NCI-H82 (cell line): ENCODE measurements at regions not wholly inside any gene's neighbourhood (a gene's known extent, or its start where the extent isn't known, plus 50 kb on each side); places are given as distances from the start of the nearest gene placed in this dataset.
A peak's percentile ranks its signal among the peaks of the same experiment; 100 is the strongest.

Experiments
- DNase-seq: peaks from one replicate; lab custom pipeline; 2025; lab: John Stamatoyannopoulos, UW

- DNase-seq, result peak; percentile 47
Observed at GRCh38 chr1:163656095-163656759, 334.5 kb downstream of the NUF2 start.

- no peak for DNase-seq
Observed at GRCh38 chr1:163657719-163658118, 336.0 kb downstream of the NUF2 start.

GRCh38 chr1:163661391-163661790 is 339.6 kb downstream of the NUF2 start:
- no peak for DNase-seq

GRCh38 chr1:163664671-163665335 is 343.0 kb downstream of the NUF2 start:
- no peak for DNase-seq

DNA sequence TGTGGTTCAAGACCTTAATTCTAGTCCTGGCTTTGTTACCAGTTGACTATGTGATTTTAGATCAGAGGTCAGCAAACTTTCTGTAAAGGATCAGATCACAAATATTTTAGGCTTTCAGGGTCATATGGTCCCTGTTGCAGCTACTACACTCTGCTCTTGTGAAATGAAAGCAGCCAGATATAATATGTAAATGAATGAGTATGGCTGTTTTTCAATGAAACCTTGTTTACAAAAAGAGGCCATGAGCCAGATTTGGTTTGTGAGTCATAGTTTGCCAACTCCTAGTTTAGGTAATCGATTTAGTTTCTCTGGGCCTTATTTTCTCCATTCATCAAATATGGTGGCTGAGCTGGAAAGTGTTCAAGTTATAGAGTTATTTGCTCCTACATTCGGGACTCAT is 346.7 kb downstream of the NUF2 start:
- no peak for DNase-seq

DNA sequence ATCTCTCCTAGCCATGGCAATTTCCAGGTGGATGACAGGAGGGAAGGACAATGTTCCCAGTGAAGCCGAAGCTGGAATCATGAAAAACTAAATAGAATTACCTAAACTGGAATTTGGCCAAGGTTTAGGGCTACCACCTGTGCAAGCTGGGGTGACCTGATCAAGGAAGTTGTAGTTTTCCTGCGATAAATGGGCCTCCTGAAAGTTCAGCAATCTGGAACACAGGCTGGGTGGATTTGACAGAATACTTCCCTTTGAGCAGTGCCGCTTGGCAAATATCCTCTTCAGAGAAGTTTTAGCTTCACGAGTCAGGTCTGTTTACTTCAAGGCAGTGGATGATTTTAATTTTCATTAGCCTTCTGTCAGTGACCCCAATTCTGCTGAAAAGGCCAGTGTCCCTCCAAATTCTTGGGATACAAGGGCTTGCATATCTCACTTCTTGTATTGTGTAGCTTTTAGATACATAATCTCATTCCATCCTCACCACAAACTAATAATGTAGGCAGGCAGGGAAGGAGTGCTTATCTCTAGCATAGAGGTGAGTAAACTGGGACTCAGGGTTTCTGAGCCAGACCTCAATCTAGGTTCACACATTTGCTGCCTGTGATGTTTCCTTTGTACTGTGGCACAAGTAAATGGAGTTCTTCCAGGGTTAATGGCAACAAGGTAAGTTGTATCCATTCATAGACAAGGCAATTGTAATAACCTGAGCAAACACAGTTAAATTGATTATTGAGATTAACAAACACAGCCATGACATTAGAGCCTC is 349.4 kb downstream of the NUF2 start:
- peak; percentile 12 for DNase-seq

DNA sequence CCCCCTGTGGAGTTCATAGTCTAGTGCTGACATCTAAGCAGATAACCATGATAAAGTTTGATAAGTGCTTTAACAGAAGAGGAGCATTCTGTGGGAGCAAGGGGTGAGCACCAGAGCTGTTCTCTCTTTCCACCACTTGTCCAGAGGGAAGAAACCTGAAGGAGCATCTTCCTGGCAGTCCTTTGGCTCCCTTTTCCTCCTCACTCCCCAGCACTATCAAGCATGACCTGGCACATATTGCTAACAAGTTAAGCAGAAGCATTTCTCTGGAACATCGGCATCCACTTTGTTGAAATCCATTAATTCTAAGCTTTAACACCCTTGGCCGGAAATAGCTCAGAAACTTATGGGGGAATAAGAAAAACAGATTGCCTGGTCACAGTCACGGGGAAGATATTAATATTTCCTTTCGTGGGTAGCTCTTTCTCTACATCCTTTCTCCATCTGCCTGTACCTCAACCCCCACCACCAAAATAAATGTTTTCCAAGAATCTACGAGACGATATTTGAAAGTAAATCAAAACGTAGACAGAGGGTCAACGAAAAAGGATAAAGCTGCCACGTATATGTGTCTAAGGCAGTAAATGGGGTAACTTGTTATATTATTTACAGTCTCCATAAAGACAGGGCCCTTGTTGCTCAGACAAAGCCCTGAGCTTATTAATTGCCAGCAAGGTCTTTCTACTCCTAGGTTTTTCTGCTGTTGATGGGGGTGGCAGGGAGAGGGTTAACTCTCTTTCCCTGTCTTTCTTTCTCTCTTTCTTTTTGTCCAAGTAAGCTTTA is 351.4 kb downstream of the NUF2 start:
- DNase-seq, result peak; percentile 45

- DNase-seq, result peak; percentile 96
Observed at GRCh38 chr1:163673759-163674151, 352.0 kb downstream of the NUF2 start.

- DNase-seq, result peak; percentile 78
Observed at GRCh38 chr1:163674236-163674635, 352.5 kb downstream of the NUF2 start.

- DNase-seq, result no peak
Observed at GRCh38 chr1:163684785-163685184, 363.0 kb downstream of the NUF2 start.

DNA sequence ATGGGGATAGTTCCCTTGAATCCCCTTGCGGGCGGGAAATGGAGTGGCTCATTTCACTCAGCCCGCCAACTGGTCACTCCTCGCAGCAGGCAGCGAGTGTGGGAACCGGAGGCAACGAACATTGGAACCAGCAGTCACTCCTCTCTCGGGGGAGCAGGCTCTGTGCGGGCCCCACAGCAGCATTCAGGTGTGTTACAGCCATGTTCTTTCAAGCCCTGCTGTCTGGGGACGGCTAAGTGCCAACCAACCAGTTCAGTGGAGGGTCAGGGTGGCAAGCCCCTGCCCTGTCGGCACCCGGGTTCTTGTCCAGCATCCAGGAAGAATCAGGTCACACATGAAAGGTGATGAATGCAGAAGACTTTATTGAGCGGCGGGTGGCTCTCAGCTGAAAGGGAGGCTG is 370.5 kb downstream of the NUF2 start:
- no peak for DNase-seq

DNA sequence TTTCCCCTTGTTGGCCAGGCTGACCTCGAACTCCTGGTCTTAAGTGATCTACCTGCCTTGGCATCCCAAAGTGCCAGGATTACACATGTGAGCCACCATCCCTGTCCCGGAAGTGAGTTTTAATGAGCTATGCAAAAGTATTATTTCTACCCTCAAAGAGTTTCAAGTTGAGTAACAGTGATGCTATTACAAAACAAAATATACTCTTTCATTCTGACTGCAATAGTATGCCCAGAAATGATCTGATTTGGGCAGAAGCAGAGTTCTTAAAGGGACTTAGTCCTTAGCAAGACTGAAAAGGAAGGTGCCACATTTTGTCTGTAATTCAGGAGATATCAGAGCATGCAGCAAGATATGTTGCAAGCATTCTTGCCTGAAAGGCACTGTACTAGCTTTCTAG is 375.4 kb downstream of the NUF2 start:
- no peak for DNase-seq

- peak; percentile 14 for DNase-seq
Observed at GRCh38 chr1:163701783-163702374, 380.1 kb downstream of the NUF2 start.

DNA sequence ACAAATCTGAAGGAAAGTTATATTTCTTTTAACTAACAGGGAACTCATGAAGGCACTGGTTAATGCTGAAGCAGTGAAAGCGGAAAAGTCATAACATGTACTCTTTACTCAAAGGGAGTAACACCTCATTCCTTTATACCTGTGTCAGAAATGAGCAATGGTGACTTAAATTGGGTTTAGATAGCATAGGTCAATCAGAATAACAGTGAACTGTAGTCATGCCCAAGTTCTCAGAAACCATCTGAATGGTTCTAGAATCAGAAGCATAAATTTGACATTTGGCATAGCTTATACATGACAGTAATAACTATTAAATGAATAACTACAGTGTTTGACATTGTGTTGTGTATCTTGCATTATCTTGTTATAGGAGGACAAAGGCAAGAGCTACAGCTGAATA is 382.0 kb downstream of the NUF2 start:
- DNase-seq, result peak; percentile 41

DNA sequence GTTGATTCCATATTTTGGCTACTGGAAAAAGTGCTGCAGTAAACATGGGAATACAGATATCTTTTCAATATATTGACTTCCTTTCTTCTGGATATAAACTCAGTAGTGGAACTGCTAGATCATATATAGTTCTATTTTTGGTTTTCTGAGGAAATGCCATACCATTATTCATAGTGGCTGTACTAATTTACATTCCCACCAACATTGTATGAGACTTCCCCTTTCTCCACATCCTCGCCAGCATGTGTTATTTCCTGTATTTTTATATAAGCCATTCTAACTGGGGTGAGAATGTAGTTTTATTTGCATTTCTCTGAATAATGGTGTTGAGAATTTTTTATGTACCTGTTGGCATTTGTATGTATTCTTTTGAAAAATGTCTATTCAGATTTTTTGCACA is 385.2 kb downstream of the NUF2 start:
- DNase-seq, result no peak

DNA sequence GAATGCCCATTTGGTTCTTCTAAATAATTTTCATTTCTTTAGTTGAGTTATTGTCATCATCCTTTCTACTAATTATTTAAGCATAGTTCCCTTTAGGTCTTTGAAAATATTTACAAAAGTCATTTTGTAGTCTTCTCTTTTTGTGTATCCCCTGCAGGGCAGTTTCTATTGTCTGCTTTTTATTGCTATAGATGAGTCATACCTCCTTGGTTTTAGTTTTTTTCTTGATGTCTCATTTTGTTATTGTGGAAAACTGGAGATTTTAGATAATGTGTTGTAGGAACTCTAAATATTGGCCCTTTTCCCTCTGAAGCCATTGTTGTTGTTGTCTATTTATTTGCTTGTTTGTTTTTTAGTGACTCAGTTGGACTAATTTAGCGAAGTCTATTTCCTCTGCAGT is 387.9 kb downstream of the NUF2 start:
- DNase-seq, result no peak

DNA sequence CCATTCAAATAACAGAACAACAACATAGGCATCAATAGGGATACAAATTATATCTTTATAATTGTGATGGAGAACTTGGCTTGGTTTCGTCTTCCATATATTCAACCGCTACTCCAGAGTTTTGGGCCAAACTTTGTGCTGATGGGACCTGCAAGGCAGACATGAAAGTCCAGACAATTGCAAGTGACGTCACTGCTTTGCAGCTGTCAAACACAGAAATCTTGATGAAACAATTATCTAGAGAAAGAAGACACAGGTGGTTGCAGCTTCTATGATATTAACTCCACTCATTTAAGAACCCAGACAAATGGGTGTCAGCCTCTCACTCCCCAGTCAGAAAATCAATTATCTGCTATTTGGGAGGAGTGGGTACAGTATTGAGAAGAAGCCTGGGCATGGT is 390.6 kb downstream of the NUF2 start:
- DNase-seq, result no peak

DNA sequence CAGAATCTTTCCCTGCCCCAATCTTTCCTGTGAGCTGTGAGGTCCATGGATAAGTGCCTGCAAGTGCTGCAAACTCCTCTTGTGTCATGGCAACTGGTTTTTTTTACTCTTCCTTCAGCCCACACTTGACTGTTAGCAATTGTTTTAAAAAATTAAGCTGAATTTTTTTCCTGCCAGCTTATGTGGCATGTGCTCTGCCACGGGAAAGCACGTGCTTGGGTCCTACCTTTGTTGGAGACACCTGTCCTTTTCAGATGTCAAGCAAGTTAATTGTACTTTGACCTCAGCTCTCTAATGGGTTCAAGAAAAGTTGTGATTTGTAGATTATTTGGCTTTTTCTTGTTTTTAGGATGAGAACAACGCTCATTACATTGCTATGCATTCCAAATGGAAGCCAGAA is 398.5 kb downstream of the NUF2 start:
- no peak for DNase-seq

DNA sequence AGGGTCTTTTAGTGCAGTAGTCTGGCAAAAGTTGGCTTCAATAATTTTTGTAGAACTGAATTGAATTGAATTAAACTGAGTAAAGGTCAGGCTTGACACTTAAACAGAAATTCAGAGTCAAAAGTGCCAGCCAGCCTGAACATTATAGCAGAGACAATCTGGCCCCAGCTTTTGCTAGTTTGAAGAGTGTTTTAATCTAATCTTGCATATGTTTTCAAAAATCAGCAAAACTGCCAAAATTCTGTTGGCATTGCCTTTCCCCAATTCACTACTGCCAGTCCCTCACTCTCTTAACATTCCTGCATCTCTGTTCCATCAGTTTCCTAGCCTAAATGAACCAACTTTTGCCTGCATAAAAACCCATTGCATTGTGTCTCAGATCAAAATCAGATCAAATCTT is 403.8 kb downstream of the NUF2 start:
- DNase-seq, result no peak

GRCh38 chr1:163730411-163730821 is 408.7 kb downstream of the NUF2 start:
- no peak for DNase-seq

DNA sequence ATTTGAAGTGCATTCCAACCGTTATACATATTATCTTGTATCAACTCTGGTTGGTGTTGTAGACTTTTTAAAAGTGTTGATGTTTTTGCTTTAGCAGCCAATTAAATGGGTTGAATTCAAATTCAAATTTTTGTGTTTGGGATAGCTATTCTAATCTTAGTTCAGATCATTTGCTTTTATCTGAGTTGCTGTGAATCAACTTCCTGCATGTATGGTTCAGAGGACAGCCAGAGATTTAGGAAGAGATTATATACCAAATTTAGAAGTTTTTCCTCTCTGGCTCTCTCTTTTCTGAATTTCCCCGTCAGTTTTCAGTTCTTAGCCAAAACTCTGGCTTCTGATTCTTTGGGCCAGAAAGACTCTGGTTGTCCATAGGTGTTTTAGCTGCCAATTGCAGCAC is 415.5 kb downstream of the NUF2 start:
- no peak for DNase-seq

DNA sequence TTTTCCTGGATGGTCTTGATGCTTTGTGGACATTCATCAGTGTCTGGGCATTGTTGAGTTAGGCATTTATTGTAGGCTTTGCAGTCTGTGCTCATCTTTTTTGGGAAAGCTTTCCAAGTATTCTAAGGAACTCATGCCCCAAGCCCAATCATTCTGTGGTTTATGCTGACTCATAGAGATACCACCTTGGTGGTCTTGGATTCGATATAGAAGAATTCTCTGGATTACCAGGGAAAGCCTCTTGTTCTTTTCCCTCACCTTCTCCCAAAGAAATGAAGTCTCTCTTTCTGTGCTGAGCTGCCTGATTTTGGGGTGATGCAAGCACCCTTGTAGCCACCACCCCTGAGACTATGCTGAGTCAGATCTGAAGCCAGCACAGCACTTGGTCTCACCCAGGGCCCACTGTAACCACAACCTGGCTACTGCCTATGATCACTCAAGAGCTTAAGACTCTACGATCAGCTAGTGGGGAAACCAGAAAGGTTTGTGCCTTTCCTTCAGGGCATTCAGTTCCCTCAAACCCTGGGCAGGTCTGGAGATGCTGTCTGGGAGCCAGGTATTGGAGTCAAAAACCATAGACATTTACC is 422.6 kb downstream of the NUF2 start:
- no peak for DNase-seq
